ENCODE measurements at regions not wholly inside any gene's neighbourhood (a gene's known extent, or its start where the extent isn't known, plus 50 kb on each side); places are given as distances from the start of the nearest gene placed in this dataset.
"Not testable (repeated sequence)": the region's sequence is repeated elsewhere in the genome, so short reads cannot be mapped to it uniquely, and the experiment has no call there.

DNA sequence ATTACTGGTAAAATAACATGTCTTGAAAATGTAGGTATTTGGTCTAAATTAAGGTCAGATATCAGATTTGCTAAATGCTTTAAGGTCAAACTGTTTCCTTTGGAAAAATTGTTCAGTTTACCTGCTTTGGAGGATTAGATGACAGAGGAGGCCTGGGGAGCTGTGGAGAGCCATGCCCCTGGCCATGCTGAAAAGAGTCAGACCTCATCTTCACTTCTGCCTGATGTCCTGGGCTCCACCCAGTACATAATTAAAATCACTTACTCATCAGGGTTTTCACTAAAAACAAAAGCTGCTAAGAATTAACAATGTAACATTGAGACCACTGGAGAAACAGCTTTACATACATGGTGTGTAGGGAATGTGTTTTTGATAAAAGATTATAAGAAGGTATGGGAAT, 60.8 kb upstream of the UNC93A start:
- Histone ChIP-seq H3K27ac (ENCODE audit: insufficient read depth, low read depth, low read length, poor library complexity, severe bottlenecking) (no peak overlapping the region), H3K4me1 (ENCODE audit: control insufficient read depth, insufficient read depth, low read length) (peaks cover 30% of the 10 kb centered on the region), H3K36me3 (ENCODE audit: control insufficient read depth, insufficient read depth, low read length) (no peaks in the 10 kb centered on the region), H3K27me3 (ENCODE audit: control insufficient read depth, insufficient read depth, low read length, poor library complexity, severe bottlenecking) (peaks cover 18% of the 10 kb centered on the region), H3K9me3 (ENCODE audit: control insufficient read depth, low read length) (no peaks in the 10 kb centered on the region), H3K4me3 (ENCODE audit: insufficient read depth, low read depth, low read length) (no peak overlapping the region)

DNA sequence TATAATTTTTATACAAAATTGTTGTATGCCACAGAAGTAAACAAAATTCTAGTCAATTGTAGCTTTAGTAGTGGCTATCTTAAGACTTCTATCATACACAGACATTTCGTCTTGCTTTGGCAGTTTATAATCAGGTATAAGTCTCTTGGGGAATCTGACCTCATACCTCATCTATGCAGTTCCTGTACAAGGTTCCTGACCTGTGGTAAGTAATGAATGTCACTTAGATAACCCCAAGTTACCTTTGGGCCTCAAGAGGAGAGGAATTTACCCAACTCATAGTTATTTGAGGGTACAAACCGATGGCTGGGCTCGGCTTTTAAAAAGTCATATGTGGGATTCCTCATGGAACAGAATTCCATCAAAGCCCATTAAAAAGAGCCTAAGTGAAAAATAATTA, 58.8 kb upstream of the UNC93A start:
- 91 to 92% methylated on average over 3 of the region's 3 CpGs for WGBS, 2 experiments
- Histone ChIP-seq H3K4me3 (ENCODE audit: insufficient read depth, low read depth, low read length) (no peak overlapping the region), H3K4me1 (ENCODE audit: control insufficient read depth, insufficient read depth, low read length) (peaks cover 29% of the 10 kb centered on the region), H3K27me3 (ENCODE audit: control insufficient read depth, insufficient read depth, low read length, poor library complexity, severe bottlenecking) (peaks cover 5% of the 10 kb centered on the region), H3K36me3 (ENCODE audit: control insufficient read depth, insufficient read depth, low read length) (no peaks in the 10 kb centered on the region), H3K9me3 (ENCODE audit: control insufficient read depth, low read length) (no peaks in the 10 kb centered on the region), H3K27ac (ENCODE audit: insufficient read depth, low read depth, low read length, poor library complexity, severe bottlenecking) (no peak overlapping the region)

DNA sequence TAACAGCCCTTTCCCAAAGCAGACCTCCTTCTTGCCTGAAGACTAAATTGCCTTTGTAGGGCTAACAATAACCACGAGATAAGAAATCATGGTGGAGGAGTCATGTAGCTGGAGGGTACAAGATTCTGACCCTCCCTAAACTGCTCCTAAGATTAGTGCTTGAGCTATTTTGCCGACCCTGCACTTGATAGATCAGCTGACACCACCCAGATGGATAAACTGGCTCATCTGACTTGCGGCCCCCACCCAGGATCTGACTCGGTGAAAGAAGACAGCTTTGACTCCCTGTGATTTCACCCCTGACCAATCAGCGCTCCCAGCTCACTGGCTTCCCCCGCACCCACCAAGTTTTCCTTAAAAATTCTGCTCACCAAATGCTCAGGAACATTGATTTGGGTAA, 57.6 kb upstream of the UNC93A start:
- Histone ChIP-seq H3K9me3 (ENCODE audit: control insufficient read depth, low read length) (no peaks in the 10 kb centered on the region), H3K27ac (ENCODE audit: insufficient read depth, low read depth, low read length, poor library complexity, severe bottlenecking) (no peak overlapping the region), H3K4me3 (ENCODE audit: insufficient read depth, low read depth, low read length) (no peak overlapping the region), H3K27me3 (ENCODE audit: control insufficient read depth, insufficient read depth, low read length, poor library complexity, severe bottlenecking) (peaks cover 5% of the 10 kb centered on the region), H3K36me3 (ENCODE audit: control insufficient read depth, insufficient read depth, low read length) (no peaks in the 10 kb centered on the region), H3K4me1 (ENCODE audit: control insufficient read depth, insufficient read depth, low read length) (peaks cover 32% of the 10 kb centered on the region)
- 66 to 73% methylated on average over 6 of the region's 6 CpGs for WGBS, 2 experiments

DNA sequence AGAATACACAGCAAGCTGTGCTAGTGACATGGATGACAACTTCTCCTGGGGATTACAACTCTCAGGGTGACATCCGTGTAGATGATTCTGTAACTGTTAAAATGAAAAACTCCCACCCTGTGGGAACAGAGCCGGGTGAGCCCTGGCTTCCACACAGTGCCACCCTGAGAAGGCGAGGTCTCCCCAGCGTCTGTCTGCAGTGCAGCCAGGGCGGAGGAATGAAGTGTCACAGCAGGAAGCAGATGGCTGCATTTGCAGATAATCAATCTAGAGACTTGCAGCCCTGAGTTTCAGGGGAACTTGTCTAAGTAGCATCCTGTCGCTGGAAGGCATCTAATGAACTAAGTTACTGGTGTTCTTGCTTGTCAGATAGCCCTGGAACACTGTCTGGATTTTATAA, 56.5 kb upstream of the UNC93A start:
- not testable (repeated sequence) for H3K4me3 ChIP-seq (ENCODE audit: insufficient read depth, low read depth, low read length); H3K36me3 ChIP-seq (ENCODE audit: control insufficient read depth, insufficient read depth, low read length); H3K27me3 ChIP-seq (ENCODE audit: control insufficient read depth, insufficient read depth, low read length, poor library complexity, severe bottlenecking); H3K27ac ChIP-seq (ENCODE audit: insufficient read depth, low read depth, low read length, poor library complexity, severe bottlenecking); H3K9me3 ChIP-seq (ENCODE audit: control insufficient read depth, low read length)
- 70 to 76% methylated on average over 1 of the region's 6 CpGs for WGBS, 2 experiments
- peaks cover 33% of the 10 kb centered on the region for H3K4me1 ChIP-seq (ENCODE audit: control insufficient read depth, insufficient read depth, low read length)

GRCh38 chr6:167235005-167235404, 56.1 kb upstream of the UNC93A start:
- no peaks in the 10 kb centered on the region for H3K36me3 ChIP-seq (ENCODE audit: control insufficient read depth, insufficient read depth, low read length)
- peaks cover 29% of the 10 kb centered on the region for H3K4me1 ChIP-seq (ENCODE audit: control insufficient read depth, insufficient read depth, low read length)
- H3K9me3 ChIP-seq (ENCODE audit: control insufficient read depth, low read length), result no peaks in the 10 kb centered on the region
- no peak overlapping the region for H3K4me3 ChIP-seq (ENCODE audit: insufficient read depth, low read depth, low read length)
- no peak overlapping the region for H3K27ac ChIP-seq (ENCODE audit: insufficient read depth, low read depth, low read length, poor library complexity, severe bottlenecking)
- H3K27me3 ChIP-seq (ENCODE audit: control insufficient read depth, insufficient read depth, low read length, poor library complexity, severe bottlenecking), result no peaks in the 10 kb centered on the region
- WGBS, 2 experiments, result 90% methylated on average over 9 of the region's 9 CpGs

GRCh38 chr6:167235421-167236238, 55.5 kb upstream of the UNC93A start:
- WGBS, 2 experiments, result 93 to 94% methylated on average over 38 of the region's 38 CpGs
- Histone ChIP-seq H3K27ac (ENCODE audit: insufficient read depth, low read depth, low read length, poor library complexity, severe bottlenecking) (no peak overlapping the region), H3K36me3 (ENCODE audit: control insufficient read depth, insufficient read depth, low read length) (no peaks in the 10 kb centered on the region), H3K4me1 (ENCODE audit: control insufficient read depth, insufficient read depth, low read length) (peaks cover 23% of the 10 kb centered on the region), H3K4me3 (ENCODE audit: insufficient read depth, low read depth, low read length) (no peak overlapping the region), H3K27me3 (ENCODE audit: control insufficient read depth, insufficient read depth, low read length, poor library complexity, severe bottlenecking) (no peaks in the 10 kb centered on the region), H3K9me3 (ENCODE audit: control insufficient read depth, low read length) (no peaks in the 10 kb centered on the region)

DNA sequence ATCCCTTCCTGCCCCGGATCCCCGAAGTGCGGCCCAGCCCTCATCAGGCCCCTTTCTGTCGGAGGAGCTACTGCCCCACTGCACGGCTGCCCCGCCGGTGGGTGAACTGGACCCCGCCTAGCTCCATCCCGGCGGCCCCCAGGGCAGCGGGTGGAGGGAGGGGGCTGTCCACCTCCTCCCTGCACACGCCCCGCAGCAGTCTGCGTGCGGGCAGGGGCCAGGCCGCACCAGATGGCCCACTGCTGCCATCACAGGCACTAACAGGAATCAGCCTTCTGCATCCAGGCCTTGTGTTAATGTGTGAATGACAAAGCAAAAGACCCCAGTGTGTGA, 54.9 kb upstream of the UNC93A start:
- no peaks in the 10 kb centered on the region for H3K27me3 ChIP-seq (ENCODE audit: control insufficient read depth, insufficient read depth, low read length, poor library complexity, severe bottlenecking)
- 89 to 90% methylated on average over 16 of the region's 16 CpGs for WGBS, 2 experiments
- no peak overlapping the region for H3K4me3 ChIP-seq (ENCODE audit: insufficient read depth, low read depth, low read length)
- no peaks in the 10 kb centered on the region for H3K9me3 ChIP-seq (ENCODE audit: control insufficient read depth, low read length)
- H3K4me1 ChIP-seq (ENCODE audit: control insufficient read depth, insufficient read depth, low read length), result peaks cover 23% of the 10 kb centered on the region
- no peaks in the 10 kb centered on the region for H3K36me3 ChIP-seq (ENCODE audit: control insufficient read depth, insufficient read depth, low read length)
- H3K27ac ChIP-seq (ENCODE audit: insufficient read depth, low read depth, low read length, poor library complexity, severe bottlenecking), result no peak overlapping the region

DNA sequence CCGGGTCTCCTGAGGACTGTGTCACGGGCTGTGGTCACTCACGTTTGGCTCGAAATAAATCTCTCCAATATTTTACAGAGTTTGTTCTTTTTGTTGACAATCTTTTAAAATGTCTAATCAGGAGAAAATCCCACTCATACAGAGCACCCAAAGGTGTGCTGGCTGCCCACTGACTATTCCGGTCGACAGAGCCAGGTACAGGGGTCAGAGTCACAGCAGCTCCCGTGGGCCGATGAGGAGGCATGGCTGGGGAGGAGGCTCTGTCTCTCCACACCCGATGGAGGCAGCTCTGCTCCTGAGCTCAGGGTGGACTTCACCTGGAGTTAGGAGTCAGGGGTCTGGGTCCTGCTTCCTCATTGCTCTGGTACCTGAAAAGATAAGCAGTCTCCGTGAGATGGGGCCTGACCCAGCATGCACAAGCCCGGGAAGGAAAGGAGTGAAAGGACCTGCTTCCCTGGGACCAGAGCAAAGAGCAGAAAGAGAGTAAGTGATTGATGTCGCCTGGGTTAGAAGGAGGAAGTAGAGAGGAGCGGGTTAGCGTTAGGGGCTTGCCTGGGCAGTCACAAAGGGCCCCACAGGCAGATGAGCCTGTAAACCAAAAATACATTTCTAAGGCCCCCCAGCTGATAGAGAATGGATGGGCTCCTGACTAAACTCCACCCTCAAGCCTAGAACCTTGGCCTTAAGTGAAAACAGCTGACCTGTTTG, 53.5 kb upstream of the UNC93A start:
- WGBS, 2 experiments, result 83 to 85% methylated on average over 13 to 14 of the region's 14 CpGs
- Histone ChIP-seq H3K4me3 (ENCODE audit: insufficient read depth, low read depth, low read length) (no peak overlapping the region), H3K9me3 (ENCODE audit: control insufficient read depth, low read length) (no peaks in the 10 kb centered on the region), H3K27ac (ENCODE audit: insufficient read depth, low read depth, low read length, poor library complexity, severe bottlenecking) (no peak overlapping the region), H3K27me3 (ENCODE audit: control insufficient read depth, insufficient read depth, low read length, poor library complexity, severe bottlenecking) (no peaks in the 10 kb centered on the region), H3K36me3 (ENCODE audit: control insufficient read depth, insufficient read depth, low read length) (no peaks in the 10 kb centered on the region), H3K4me1 (ENCODE audit: control insufficient read depth, insufficient read depth, low read length) (peaks cover 23% of the 10 kb centered on the region)

DNA sequence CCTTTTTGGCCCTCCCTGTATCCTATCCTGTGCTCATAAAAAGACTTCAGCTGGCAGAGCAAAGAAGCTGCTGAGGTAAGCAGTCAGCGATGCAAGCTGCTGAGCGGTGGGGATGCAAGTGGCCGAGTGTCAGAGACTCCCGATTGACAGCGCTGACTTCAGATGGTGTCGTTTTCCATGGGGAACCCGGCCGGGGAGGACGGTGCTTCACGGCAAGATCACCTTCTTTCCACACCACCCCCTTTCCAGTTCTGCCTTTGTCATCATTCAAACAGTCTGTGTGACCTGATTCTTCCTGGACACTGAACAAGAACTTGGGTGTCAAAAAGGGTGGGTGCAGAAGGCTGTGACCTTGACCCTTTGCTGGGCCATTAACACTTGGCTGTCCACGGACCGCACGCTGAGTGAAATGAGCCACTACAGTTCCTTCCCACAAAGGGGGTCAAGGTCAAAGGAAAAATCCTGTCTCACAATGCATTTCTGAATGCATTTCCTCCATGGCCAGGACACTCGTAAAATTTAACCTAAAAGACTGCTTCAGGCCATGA, 52.9 kb upstream of the UNC93A start:
- WGBS, 2 experiments, result 69 to 70% methylated on average over 14 of the region's 14 CpGs
- H3K4me1 ChIP-seq (ENCODE audit: control insufficient read depth, insufficient read depth, low read length), result peaks cover 23% of the 10 kb centered on the region
- no peak overlapping the region for H3K27ac ChIP-seq (ENCODE audit: insufficient read depth, low read depth, low read length, poor library complexity, severe bottlenecking)

DNA sequence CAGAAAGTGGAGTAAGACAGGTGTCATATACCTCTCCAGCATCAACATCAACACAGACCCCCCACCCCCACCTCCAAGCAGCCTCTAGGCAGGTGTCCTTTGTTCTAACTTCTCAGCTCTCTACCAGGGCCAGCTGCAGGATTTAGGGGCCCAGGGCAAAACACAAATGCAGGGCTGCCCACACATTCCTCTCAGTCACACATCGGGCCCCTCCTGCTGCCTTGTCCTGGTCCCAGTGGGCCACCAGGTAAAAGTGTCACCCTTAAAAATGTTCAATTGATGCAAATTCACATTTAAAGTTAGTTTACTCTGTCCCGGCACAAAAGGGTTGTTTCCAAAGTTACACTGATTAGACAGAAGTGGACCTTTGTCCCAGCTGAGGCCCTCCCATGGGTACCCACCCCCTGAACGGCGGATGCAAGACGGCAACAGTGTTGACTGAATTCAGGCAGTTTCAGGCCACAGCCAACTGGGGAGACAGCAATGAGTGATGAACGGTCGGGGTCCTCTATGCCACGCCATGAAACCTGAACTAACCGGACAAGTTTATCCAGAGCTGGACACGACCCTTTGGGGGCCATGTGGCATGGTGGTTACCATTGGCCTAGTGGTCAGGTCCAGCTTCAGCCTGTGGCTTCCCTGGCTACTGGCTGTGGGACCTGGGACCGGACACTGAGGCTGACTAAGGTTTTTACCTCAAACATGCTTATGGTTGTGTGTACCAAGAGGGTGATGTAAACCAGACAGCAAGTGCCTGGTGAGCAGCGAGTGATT, 52.2 kb upstream of the UNC93A start:
- 88 to 89% methylated on average over 12 of the region's 12 CpGs for WGBS, 2 experiments
- no peak overlapping the region for H3K27ac ChIP-seq (ENCODE audit: insufficient read depth, low read depth, low read length, poor library complexity, severe bottlenecking)
- H3K4me1 ChIP-seq (ENCODE audit: control insufficient read depth, insufficient read depth, low read length), result peaks cover 23% of the 10 kb centered on the region
- H3K36me3 ChIP-seq (ENCODE audit: control insufficient read depth, insufficient read depth, low read length), result no peaks in the 10 kb centered on the region
- no peaks in the 10 kb centered on the region for H3K27me3 ChIP-seq (ENCODE audit: control insufficient read depth, insufficient read depth, low read length, poor library complexity, severe bottlenecking)
- no peaks in the 10 kb centered on the region for H3K9me3 ChIP-seq (ENCODE audit: control insufficient read depth, low read length)
- no peak overlapping the region for H3K4me3 ChIP-seq (ENCODE audit: insufficient read depth, low read depth, low read length)

More for the DNA sequence above, 52.9 kb upstream of the UNC93A start:
- H3K36me3 ChIP-seq (ENCODE audit: control insufficient read depth, insufficient read depth, low read length), result no peaks in the 10 kb centered on the region
- no peaks in the 10 kb centered on the region for H3K27me3 ChIP-seq (ENCODE audit: control insufficient read depth, insufficient read depth, low read length, poor library complexity, severe bottlenecking)
- no peak overlapping the region for H3K4me3 ChIP-seq (ENCODE audit: insufficient read depth, low read depth, low read length)
- H3K9me3 ChIP-seq (ENCODE audit: control insufficient read depth, low read length), result no peaks in the 10 kb centered on the region

Measured in ectodermal cell (in vitro differentiated cells).